HG03520 (cell line): ENCODE measurements at regions not wholly inside any gene's neighbourhood (a gene's known extent, or its start where the extent isn't known, plus 50 kb on each side); places are given as distances from the start of the nearest gene placed in this dataset.

ENCODE experiments used
- ATAC-seq: cut with Tn5 transposase; IDR thresholded peaks from one replicate; pipeline ENCODE4 v1.9.1; 2021; ENCODE audit warnings: mild to moderate bottlenecking, moderate library complexity; ENCODE audit not compliant: unreplicated experiment

DNA sequence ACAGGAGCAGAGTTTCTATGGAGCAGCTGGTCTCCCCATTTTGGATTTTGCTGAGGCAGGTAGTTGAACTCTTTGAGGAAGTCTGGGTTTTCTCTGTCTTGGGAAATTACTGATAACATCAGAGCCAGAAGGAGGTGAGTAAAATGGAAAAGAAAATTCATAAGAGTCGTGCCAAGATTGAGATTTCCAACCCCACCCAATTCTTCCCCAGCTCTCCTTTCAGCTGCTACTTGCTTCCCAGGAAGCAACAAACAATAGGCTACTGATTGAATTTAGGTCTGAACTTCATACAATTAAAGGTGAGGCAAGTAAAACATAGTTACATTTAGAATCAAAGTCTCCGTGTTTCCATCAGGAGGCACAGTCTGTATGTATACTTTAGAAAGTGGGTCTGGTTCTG lies 54.6 kb upstream of the EOLA2 start:
- ATAC-seq = no peak

GRCh38 chrX:149993989-149994388 lies 55.7 kb upstream of the EOLA2 start:
- ATAC-seq = no peak

DNA sequence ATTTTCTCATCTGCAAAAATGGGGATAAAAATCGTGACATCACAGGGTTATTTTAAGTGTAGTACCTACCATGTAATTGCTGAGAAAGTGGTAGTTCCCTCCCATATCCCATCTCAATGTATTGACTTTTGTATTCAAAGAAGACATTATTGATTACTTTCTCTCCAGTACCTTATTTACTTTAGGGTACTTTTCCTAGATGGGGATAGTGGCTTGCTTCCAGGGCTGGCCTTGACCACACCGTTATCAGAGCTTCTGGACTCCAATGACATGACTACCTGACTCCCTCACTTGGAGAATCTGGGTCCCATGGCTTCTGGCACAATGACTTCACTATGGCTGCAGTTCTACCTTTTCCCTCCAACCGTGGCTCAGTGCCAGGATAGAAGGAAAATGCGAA lies 58.2 kb upstream of the EOLA2 start:
- no peak for ATAC-seq

- ATAC-seq = no peak
Measured at GRCh38 chrX:150005027-150005426, 66.7 kb upstream of the EOLA2 start.

DNA sequence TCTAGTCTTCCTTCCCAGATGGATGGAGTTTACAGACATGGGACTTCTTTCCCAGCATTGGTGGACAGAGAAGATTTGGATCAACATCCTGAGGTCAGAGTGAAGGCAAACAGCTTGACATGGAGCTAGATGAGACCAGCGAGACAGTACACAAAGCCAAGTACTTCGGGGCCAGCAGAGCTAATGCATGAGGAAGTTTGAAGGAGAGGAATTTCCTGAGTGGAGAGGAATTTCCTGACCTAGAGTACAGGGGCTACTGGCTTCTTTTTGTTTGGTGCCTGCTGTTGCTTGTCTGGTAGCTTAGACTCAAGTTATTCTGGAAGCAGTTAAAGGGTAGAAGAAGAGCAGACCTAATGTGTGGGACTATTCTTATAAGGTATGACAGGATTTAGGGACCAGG lies 69.1 kb upstream of the EOLA2 start:
- no peak for ATAC-seq

GRCh38 chrX:150012647-150013381 lies 74.5 kb upstream of the EOLA2 start:
- no peak for ATAC-seq

- ATAC-seq = no peak
Measured at GRCh38 chrX:150014525-150014924, 76.2 kb upstream of the EOLA2 start.

DNA sequence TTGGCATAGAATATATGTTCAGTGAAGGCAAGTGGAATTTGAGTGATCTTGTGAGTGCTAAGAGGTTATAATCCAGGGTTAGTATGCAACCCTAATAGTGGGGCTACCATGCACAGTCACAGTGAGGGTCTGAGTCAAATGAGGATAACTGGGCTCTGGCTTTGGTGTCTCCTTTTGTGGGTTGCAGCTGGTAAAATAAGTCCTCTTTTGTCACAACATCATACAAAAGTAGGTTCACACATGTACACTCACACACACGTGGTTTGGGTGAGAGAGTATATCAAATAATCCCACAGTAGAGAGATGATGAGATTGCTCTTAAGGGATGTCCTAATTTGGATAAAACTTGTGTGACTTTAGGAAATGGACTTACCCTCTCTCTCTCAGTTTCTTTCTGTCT lies 79.6 kb upstream of the EOLA2 start:
- ATAC-seq = no peak

DNA sequence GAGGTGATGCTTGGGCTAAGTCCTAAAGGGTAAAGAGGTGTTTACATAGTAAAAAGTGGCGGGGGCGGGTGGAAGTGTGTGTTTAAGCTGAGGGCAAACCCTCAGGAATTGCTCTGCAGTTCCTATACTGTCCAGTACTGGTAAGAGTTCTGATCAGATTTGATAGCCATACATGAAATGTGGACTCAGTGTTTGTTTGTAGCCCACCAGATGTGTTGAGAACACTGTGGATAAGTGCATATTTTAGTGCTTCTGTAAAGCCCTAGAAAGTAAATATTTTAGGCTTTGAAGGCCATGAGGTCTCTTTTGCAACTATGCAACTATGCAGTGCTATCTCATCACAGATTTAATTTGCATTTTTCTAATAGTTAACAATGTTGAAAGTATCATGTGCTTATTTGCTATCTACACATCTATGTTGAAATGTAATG lies 80.7 kb upstream of the EOLA2 start:
- ATAC-seq = no peak

DNA sequence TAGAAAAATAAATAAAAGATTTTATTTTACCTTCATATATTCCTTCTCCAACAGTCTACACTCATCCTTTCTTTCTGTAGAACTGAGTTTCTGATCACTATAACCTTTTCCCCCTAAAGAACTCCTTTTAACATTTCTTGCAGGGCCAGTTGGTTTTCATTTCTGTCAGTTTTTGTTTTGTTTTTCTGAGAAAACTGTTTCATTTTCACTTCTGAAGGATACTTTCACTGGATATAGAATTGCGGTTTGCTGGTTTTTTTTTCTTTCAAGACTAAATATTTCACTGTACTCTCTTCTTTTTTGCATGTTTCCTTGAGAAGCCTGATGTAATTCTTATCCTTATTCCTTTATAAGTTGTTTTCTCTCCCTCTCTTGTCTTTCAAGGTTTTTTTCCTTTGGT lies 90.4 kb upstream of the EOLA2 start:
- no peak for ATAC-seq

GRCh38 chrX:150032742-150033141 lies 94.5 kb upstream of the EOLA2 start:
- no peak for ATAC-seq

DNA sequence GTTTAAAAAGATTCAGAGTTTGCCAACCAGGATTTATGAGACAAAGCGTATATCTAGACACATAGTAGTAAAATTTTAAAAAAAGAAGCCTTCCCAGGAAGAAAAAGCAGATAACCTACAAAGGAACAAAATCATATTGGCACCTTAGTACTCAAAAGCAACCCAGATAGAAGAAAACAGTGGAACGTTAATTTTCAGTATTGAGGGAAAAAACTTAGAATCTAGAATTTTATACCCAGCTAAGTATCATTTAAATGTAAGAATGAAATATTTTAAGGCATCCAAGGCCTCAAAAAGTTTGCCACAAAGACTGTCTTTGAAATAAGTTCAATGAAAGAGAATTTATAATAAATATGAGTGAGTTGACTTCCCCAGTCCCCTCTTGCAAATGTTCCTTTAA lies 96.5 kb upstream of the EOLA2 start:
- ATAC-seq = no peak

DNA sequence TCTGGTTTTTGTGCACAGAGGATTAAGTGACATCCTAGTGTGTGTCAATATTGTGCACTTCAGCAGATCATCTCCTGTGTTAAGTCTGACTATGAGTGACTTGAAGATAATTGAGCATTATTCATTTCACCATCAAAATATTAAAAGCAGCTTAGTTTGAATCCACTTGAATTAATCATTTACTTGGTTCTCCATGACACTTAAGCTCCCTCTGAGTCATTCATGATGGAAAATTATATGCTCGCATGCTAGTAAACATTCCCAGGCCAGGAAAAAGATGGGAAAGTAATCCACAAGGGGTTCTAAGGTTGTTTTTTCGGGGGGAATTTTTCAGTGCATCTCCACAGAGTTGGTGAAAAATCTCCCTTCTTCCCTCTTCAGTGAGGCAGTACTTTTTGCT lies 97.2 kb upstream of the EOLA2 start:
- ATAC-seq = no peak

DNA sequence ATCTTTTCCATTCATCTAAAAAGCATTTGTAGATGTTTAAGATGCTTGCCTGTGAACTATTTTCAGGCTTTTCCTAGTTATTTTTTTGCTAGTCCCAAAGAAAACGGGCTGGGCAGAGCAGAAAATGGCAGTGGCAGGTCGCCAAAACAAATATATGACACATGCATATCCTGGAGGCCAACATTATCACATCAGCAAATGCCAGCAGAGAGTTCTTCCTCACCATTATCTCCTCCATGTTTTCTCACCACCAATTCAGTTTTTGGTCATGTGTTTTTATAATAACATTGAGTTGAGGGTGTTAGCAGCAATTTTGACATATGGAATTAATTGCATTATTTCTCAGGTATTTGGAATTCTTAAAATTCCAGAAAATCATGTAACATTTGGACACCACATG lies 97.9 kb upstream of the EOLA2 start:
- no peak for ATAC-seq

DNA sequence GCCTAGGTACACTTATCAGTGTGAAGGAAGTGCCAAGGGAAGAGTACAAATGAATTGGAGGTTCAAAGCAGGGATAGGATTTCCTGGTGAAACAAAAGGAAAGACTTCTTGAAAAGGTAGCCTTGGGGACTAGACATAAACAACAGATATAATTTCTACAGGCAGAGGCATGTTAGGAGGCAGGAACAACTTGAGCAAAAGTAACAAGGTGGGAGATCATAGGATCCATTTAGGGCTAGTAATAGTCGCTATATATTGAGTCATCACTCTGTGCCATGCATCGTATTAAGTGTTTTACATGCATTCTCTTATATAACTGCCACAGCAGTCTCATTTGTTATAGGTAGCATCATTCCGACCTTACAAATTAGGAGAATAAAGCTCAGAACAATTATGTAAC lies 98.3 kb upstream of the EOLA2 start:
- ATAC-seq = no peak

DNA sequence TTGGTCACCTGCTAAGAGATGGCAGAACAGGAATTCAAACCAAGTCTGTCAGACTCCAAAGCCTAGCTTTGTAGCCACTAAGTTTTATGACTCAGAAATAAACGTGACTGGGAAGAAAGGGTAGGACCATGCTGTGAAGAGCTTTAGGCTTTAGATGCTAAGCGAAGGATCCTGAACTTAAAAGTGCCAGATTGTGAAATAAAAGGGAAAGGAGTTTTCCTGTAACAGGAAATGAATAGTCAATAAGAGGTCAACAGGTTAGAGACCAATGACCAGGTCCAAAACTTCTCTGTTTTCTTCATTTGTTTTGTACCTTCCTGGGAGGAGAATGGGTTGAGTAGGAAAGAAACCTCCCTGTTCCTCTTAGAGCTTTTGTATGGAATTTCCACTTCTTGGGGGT lies 98.8 kb upstream of the EOLA2 start:
- no peak for ATAC-seq

GRCh38 chrX:150038315-150038714 lies 100.0 kb upstream of the EOLA2 start:
- ATAC-seq = no peak

DNA sequence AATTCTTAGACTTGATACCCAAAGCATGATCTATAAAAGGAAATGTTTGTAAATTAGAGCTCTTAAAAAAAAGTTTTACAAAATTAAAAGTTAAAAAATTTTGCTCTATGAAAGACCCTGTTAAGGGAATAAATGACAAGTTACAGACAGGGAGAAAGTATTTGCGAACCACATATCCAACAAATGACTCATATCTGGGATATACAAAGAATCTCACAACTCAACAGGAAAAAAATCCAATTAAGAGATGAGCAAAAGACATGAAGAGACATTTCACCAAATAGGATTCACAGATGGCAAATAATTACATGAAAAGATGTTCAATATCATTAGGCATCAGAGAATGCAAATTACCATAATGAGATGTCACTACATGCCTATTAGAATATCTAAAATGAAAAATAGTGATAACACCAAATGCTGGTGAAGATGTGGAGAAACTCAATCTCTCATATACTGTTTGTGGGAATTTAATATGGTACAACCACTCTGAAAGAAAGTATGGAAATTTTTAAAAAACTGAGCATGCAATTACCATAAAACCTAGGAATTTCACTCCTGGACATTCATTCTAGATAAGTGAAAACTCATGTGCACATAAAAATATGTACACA lies 100.8 kb upstream of the EOLA2 start:
- no peak for ATAC-seq

- ATAC-seq = no peak
Measured at GRCh38 chrX:150041208-150041607, 102.9 kb upstream of the EOLA2 start.

- no peak for ATAC-seq
Measured at GRCh38 chrX:150044556-150044955, 106.3 kb upstream of the EOLA2 start.

- ATAC-seq = no peak
Measured at GRCh38 chrX:150047818-150048217, 109.5 kb upstream of the EOLA2 start.

GRCh38 chrX:150049647-150050046 lies 111.4 kb upstream of the EOLA2 start:
- no peak for ATAC-seq

- no peak for ATAC-seq
Measured at GRCh38 chrX:150050387-150050786, 112.1 kb upstream of the EOLA2 start.
